Cardiac muscle cell (in vitro differentiated cells and primary cell): ENCODE measurements at regions not wholly inside any gene's neighbourhood (a gene's known extent, or its start where the extent isn't known, plus 50 kb on each side); places are given as distances from the start of the nearest gene placed in this dataset.

ENCODE experiments used
- DNase-seq, 2 donors: peaks; one replicate each; pipeline versions ENCODE4 v3.0.0 to v3.0.0-alpha.2; 2010 to 2017; ENCODE audit warnings: low read depth in 1 of 2, low spot score in 1 of 2
- H3K27ac ChIP-seq: fragments of 200-600 bp; sonication (generic); 2 replicates; pipeline ENCODE4 v1.5.1; 2016
- H3K27me3 ChIP-seq: fragments of 200-600 bp; sonication (generic); 2 replicates; pipeline ENCODE4 v1.6.0; 2016; ENCODE audit warnings: control low read depth
- H3K36me3 ChIP-seq: fragments of 200-600 bp; sonication (generic); 2 replicates; pipeline ENCODE4 v1.5.1; 2016; ENCODE audit warnings: control low read depth
- H3K4me1 ChIP-seq: fragments of 200-600 bp; sonication (generic); 2 replicates; pipeline ENCODE4 v1.8.1; 2017; ENCODE audit warnings: low read depth, mild to moderate bottlenecking, mixed run types
- H3K4me3 ChIP-seq: fragments of 200-600 bp; sonication (generic); 2 replicates; pipeline ENCODE4 v1.5.1; 2016; ENCODE audit warnings: mild to moderate bottlenecking
- H3K9me3 ChIP-seq: fragments of 200-600 bp; sonication (generic); 2 replicates; pipeline ENCODE4 v1.5.1; 2017; ENCODE audit warnings: low read depth, mild to moderate bottlenecking, control low read depth
- CTCF ChIP-seq: IDR thresholded peaks from 2 replicates; pipeline ENCODE4 v1.5.1; 2012; ENCODE audit warnings: low read depth, mild to moderate bottlenecking, low read length

GRCh38 chr3:87501076-87501475, 224.7 kb upstream of the POU1F1 start:
- H3K4me3 ChIP-seq = no peak overlapping the region
- no peaks in the 10 kb centered on the region for H3K9me3 ChIP-seq
- no peak for TF ChIP-seq CTCF
- no peak overlapping the region for H3K27ac ChIP-seq
- H3K4me1 ChIP-seq = no peaks in the 10 kb centered on the region
- H3K36me3 ChIP-seq = no peaks in the 10 kb centered on the region
- no peaks in the 10 kb centered on the region for H3K27me3 ChIP-seq
- DNase-seq = no peak

GRCh38 chr3:87498358-87499080, 222.1 kb upstream of the POU1F1 start:
- Histone ChIP-seq H3K4me1 (no peaks in the 10 kb centered on the region), H3K27me3 (no peaks in the 10 kb centered on the region), H3K4me3 (no peak overlapping the region), H3K36me3 (no peaks in the 10 kb centered on the region), H3K9me3 (no peaks in the 10 kb centered on the region), H3K27ac (no peak overlapping the region)
- TF ChIP-seq CTCF = no peak
- DNase-seq = no peak

- TF ChIP-seq CTCF = no peak
- no peak overlapping the region for H3K27ac ChIP-seq
- H3K9me3 ChIP-seq = no peaks in the 10 kb centered on the region
- H3K4me1 ChIP-seq = no peaks in the 10 kb centered on the region
- DNase-seq = no peak
- no peak overlapping the region for H3K4me3 ChIP-seq
- H3K27me3 ChIP-seq = no peaks in the 10 kb centered on the region
- no peaks in the 10 kb centered on the region for H3K36me3 ChIP-seq
Measured at GRCh38 chr3:87495938-87496337, 219.6 kb upstream of the POU1F1 start.

GRCh38 chr3:87494264-87494663, 217.9 kb upstream of the POU1F1 start:
- DNase-seq = no peak
- TF ChIP-seq CTCF = no peak
- Histone ChIP-seq H3K27ac (no peak overlapping the region), H3K4me3 (no peak overlapping the region), H3K36me3 (no peaks in the 10 kb centered on the region), H3K27me3 (no peaks in the 10 kb centered on the region), H3K9me3 (no peaks in the 10 kb centered on the region), H3K4me1 (no peaks in the 10 kb centered on the region)

- Histone ChIP-seq H3K4me1 (no peaks in the 10 kb centered on the region), H3K27me3 (no peaks in the 10 kb centered on the region), H3K9me3 (no peaks in the 10 kb centered on the region), H3K27ac (no peak overlapping the region), H3K36me3 (no peaks in the 10 kb centered on the region), H3K4me3 (no peak overlapping the region)
- no peak for DNase-seq
- TF ChIP-seq CTCF = no peak
Measured at GRCh38 chr3:87491843-87492242, 215.5 kb upstream of the POU1F1 start.
